ENCODE measurements at regions not wholly inside any gene's neighbourhood (a gene's known extent, or its start where the extent isn't known, plus 50 kb on each side); places are given as distances from the start of the nearest gene placed in this dataset.

GRCh38 chr14:98198385-98198784 is 1073.6 kb downstream of the BCL11B start:
- dilution Hi-C loops (cut with MboI; ENCODE audit: extremely low pct_ligation_motif_present, low sequenced_read_pairs) = no loop called here

More at GRCh38 chr14:98198385-98198784, 1073.6 kb downstream of the BCL11B start:
- ChIA-PET CTCF (no interaction called here), POLR2A (no interaction called here)
- Histone ChIP-seq H3K27me3 (ENCODE audit: control insufficient read depth in 2 of 2, insufficient read depth in 2 of 2, low read length in 2 of 2) (no peaks in the 10 kb centered on the region), H3K4me1 (ENCODE audit: control insufficient read depth, extremely low read depth, insufficient read depth, low read length) (no peaks in the 10 kb centered on the region), H3K36me3 (ENCODE audit: control insufficient read depth in 2 of 2, extremely low read depth in 1 of 2, insufficient read depth in 2 of 2, low read length in 2 of 2) (no peaks in the 10 kb centered on the region), H3K9me1 (replicated peaks; ENCODE audit: control insufficient read depth, extremely low read depth, insufficient read depth, low read length) (no peaks in the 10 kb centered on the region), H3K79me2 (ENCODE audit: control insufficient read depth, insufficient read depth, low read length) (no peaks in the 10 kb centered on the region), H4K20me1 (replicated peaks; ENCODE audit: control insufficient read depth, extremely low read depth, insufficient read depth, low read length) (no peaks in the 10 kb centered on the region), H3K4me2 (ENCODE audit: insufficient read depth, low read length) (no peak overlapping the region), H3K27ac (ENCODE audit: insufficient read depth, low read depth, low read length) (no peak overlapping the region), H3K9ac (replicated peaks; ENCODE audit: extremely low read depth, insufficient read depth, low read length) (no peak overlapping the region), H2AFZ (ENCODE audit: low read depth, low read length) (no peak overlapping the region), H3K4me3 (replicated peaks in 1 of 3; ENCODE audit: insufficient read depth in 1 of 3, low read depth in 1 of 3, low read length in 3 of 3) (no peak overlapping the region), H3K9me3 (replicated peaks; ENCODE audit: control insufficient read depth, insufficient read depth, low read length) (peaks cover 8% of the 10 kb centered on the region)
- BruUV-seq (replicated peaks) = no TSS peak
- TF ChIP-seq EZH2 (IDR thresholded peaks at IDR 0.05; ENCODE audit: borderline replicate concordance, low read depth, low read length, severe bottlenecking) (no peak), GATA2 (IDR thresholded peaks at IDR 0.05; ENCODE audit: insufficient read depth, insufficient read length, low read depth, low read length) (no peak), POLR2A (IDR thresholded peaks at IDR 0.05; ENCODE audit: low read depth, low read length) (no peak), MAX (IDR thresholded peaks at IDR 0.05; ENCODE audit: insufficient read depth, insufficient read length) (no peak), CTCF (IDR thresholded peaks at IDR 0.05; ENCODE audit: extremely low read depth in 1 of 2, insufficient read depth in 1 of 2, low read depth in 1 of 2, low read length in 2 of 2) (no peak), JUN (IDR thresholded peaks at IDR 0.05; ENCODE audit: borderline replicate concordance, insufficient read depth, insufficient read length, low read depth) (no peak), MYC (IDR thresholded peaks at IDR 0.05; ENCODE audit: low read depth, low read length) (no peak), FOS (IDR thresholded peaks at IDR 0.05; ENCODE audit: borderline replicate concordance, insufficient read depth, low read length) (no peak), POLR2AphosphoS5 (IDR thresholded peaks at IDR 0.05; ENCODE audit: insufficient read depth, low read depth, low read length) (no peak)
- DNase-seq (ENCODE audit: low read depth, low spot score) = no peak
- intact Hi-C loops (cut with micrococcal nuclease) = no loop called here
- no peak for FAIRE-seq
